GM12872 (cell line): ENCODE measurements at regions not wholly inside any gene's neighbourhood (a gene's known extent, or its start where the extent isn't known, plus 50 kb on each side); places are given as distances from the start of the nearest gene placed in this dataset.

Source experiments
- TF ChIP-seq, protein P1 (sequence below): IDR thresholded peaks from 3 replicates; pipeline ENCODE4 v1.5.1; 2011; ENCODE audit warnings: low read depth, mild to moderate bottlenecking, low read length, moderate library complexity; ENCODE audit not compliant: insufficient read depth

DNA sequence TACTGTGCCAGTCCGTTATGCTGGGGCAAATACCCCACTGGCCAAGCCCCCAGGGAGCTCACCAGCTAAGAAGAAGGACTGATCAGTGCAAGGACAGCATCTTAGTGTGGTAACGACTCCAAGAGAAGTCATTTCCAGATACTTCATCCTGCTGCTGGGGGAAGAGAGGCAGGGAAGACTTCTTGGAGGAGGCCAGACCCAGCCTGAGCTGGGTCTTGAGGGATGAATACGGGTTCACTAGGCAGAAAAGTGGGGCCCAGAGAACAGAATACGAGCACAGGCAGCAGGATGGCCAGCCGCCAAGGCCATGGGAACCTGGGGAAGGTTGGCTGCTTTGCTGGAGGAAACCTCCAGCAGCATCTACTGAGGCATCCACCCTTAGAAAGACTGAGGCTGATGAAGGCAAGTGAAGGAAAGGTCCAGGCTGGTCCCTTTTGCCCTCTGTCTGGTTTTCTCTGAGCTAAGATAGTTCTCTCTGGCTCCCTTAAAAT lies 84.1 kb downstream of the GLI2 start:
- TF ChIP-seq, protein P1, sequence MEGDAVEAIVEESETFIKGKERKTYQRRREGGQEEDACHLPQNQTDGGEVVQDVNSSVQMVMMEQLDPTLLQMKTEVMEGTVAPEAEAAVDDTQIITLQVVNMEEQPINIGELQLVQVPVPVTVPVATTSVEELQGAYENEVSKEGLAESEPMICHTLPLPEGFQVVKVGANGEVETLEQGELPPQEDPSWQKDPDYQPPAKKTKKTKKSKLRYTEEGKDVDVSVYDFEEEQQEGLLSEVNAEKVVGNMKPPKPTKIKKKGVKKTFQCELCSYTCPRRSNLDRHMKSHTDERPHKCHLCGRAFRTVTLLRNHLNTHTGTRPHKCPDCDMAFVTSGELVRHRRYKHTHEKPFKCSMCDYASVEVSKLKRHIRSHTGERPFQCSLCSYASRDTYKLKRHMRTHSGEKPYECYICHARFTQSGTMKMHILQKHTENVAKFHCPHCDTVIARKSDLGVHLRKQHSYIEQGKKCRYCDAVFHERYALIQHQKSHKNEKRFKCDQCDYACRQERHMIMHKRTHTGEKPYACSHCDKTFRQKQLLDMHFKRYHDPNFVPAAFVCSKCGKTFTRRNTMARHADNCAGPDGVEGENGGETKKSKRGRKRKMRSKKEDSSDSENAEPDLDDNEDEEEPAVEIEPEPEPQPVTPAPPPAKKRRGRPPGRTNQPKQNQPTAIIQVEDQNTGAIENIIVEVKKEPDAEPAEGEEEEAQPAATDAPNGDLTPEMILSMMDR = no peak

DNA sequence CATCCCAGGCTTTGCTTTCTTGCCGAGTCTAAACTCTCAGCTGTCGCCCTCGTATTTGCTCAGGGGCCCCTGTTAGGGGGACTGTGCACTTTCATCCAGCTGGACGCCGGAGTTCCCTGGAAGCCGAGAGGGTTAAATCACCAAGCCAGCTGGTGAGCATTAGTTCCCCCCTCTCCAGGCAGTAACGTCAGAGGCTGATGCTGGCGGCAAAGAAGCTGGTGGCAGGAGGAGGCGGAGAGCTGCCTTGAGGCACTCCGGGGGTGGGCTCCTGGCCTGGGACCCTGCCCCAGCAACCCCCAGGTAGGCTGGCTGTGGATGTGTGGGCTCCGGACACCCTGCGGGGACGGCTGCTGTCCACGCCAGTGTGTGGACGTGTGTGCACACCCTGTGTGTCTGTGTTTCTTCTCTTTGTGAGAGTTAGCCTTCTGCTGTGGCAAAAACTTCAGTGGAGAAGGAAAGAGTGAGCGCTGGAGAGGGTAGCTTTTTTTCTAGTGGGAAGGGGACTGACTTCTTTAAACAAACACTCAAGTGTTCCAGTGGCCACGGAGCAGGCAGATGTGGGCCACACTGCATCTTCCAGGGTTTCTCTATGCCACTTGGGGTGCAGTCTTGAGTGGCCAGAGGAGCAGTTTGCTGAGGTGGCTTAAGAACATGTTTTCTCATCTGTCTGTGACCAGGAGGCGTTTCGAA lies 84.7 kb downstream of the GLI2 start:
- TF ChIP-seq, protein P1 = no peak

DNA sequence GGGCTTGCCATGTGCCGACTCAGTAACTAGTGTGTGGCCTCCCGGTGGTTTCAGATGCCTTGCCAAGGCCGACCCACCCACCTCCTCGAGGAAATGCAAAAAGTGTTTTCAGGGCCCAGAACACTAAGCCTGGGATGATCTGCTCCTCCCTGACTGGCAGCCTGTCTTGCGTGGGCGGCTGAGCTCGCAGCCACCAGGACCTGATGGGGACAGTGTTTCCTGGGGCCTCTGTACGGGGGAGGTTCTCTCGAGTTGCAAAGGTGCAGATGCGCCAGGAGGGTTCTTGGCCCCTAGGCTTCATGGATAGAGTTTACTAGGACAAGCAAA lies 85.2 kb downstream of the GLI2 start:
- TF ChIP-seq, protein P1 = no peak

DNA sequence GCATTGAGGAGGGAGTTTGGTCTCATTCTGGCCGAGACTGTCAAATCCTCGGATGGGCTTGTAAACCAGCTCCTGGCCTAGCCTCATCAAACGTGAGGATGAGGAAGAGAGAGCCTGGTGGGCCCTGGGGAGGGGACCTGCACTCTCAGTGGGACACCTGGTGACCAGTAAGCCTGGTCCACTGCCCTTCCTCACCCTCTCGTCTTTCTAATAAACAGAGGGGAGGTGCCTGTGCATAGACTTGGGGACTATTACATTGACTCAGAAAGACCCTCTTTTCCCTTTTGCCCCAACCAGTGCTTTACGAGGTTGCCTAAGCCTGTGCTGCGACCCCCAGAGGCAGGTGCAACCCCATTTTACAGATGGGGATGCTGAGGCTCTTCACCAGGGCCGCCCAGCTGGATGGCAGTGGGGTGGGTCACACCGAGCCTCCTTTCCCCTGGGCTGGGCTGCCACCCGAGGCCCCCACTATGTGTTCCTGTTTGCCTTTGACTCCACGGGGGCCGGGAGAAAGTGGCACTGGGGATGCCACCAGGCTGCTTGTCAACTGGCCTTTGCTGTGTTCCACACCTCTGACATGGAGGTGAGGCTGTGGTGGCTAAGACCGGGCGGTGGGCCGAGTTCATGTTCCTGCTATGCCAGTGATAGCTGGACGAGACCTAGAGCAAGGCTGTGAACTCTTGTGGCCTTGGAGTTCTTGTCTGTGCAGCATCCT lies 85.9 kb downstream of the GLI2 start:
- TF ChIP-seq, protein P1 = no peak

DNA sequence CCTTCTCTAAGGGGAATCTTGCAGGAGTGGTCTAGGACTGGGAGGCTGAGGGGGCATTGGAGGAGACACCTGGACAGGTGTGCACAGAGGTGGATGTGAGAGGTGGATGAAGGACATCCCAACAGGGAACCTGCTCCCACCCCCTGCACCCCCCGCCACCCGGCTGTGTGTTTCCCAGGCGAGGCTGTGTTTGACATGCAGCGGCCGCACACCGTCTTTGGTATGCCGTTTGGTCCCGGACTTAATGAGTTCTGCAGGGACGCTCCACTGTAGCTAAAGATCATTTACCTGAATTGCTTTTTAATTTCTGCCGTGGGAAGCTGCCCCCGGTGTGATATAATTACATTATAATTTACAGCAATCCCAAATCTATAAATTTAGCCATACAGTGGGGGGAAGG lies 87.3 kb downstream of the GLI2 start:
- TF ChIP-seq, protein P1 = no peak

DNA sequence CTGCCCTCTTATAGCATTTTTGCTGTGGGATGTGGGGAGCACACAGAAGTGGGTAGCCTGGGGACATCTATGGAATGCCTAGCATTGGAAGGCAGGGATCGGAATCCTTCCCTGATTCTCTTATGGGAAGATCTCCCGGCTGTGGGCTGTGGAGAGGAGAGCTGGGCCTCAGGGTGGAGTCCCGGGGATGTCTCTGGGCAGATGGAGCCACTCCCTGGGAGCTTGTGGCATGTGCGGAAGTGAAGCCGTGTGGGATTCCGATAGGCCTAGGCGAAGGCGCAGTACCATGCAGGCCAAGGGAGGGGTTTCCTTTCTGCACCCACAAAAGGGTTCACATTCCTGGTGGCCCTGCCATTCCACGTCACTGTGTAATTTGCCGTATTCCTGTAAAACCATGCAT lies 87.9 kb downstream of the GLI2 start:
- TF ChIP-seq, protein P1 = no peak

DNA sequence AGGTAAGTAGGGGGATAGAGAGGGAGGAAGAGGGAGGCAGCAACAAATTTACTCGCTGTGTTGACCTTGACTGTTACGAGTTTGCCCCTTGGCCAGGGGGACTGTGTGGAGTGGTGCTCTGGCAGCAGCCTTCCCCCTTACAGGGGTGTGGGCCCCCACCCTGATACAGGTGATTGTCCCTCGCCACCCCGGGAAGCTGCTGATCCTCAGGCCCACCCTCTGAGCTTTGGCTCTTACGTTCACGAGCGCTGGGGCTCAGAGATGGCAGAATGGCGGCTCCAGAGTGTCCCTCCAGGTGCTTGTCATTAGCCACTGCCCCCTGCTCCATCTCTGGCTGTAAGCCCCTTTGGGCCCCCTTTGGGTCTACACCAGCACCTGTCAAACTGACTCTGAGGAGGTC lies 88.6 kb downstream of the GLI2 start:
- TF ChIP-seq, protein P1 = no peak
